GDM1 (cell line): ENCODE measurements at regions not wholly inside any gene's neighbourhood (a gene's known extent, or its start where the extent isn't known, plus 50 kb on each side); places are given as distances from the start of the nearest gene placed in this dataset.
A peak's percentile ranks its signal among the peaks of the same experiment; 100 is the strongest.

Source experiments
- DNase-seq: peaks from one replicate; lab custom pipeline; 2025; lab: John Stamatoyannopoulos, UW

GRCh38 chr16:85401917-85402766, 211.0 kb upstream of the GSE1 start:
- no peak for DNase-seq

GRCh38 chr16:85402910-85403692, 210.0 kb upstream of the GSE1 start:
- no peak for DNase-seq

GRCh38 chr16:85403693-85404092, 209.4 kb upstream of the GSE1 start:
- no peak for DNase-seq

GRCh38 chr16:85412911-85413520, 200.1 kb upstream of the GSE1 start:
- DNase-seq = no peak

DNA sequence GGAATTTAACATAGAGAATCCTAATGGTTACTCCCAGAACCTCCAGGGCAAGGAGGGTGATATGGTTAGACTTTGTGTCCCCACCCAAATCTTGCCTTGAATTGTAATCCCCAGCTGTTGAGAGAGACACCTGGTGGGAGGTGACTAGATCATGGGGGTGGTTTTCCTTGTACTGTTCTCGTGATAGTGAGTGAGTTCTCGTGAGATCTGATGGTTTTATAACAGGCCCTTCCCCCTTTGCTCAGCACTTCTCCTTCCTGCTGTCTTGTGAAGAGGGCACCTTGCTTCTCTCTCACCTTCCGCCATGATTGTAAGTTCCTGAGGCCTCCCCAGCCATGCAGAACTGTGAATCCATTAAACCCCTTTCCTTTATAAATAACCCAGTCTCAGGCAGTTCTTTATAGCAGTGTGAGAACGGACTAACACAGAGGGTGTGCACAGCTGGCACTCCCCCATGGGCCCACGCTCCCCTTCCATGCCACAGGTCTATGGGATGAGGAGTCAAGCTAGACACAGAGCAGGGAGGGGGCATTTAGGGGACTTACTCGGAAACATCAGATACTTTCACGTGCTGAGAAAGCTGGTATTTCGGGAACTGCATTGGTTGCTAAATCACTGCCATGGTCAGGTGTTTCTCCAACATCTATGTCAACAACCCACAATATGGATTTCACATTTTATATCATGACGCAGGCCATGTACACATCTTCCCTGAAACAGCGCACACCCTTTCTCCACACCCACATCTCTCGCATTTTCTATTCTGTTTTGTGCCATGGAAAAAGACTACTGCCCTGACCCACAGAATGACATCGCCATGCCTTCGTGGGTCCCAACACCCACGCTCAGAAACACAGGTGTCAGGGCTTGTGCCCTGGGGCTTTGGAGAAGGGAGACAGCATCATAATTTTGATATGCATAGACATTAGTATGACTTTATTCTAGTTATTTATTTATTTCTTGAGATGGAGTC, 199.1 kb upstream of the GSE1 start:
- no peak for DNase-seq

DNA sequence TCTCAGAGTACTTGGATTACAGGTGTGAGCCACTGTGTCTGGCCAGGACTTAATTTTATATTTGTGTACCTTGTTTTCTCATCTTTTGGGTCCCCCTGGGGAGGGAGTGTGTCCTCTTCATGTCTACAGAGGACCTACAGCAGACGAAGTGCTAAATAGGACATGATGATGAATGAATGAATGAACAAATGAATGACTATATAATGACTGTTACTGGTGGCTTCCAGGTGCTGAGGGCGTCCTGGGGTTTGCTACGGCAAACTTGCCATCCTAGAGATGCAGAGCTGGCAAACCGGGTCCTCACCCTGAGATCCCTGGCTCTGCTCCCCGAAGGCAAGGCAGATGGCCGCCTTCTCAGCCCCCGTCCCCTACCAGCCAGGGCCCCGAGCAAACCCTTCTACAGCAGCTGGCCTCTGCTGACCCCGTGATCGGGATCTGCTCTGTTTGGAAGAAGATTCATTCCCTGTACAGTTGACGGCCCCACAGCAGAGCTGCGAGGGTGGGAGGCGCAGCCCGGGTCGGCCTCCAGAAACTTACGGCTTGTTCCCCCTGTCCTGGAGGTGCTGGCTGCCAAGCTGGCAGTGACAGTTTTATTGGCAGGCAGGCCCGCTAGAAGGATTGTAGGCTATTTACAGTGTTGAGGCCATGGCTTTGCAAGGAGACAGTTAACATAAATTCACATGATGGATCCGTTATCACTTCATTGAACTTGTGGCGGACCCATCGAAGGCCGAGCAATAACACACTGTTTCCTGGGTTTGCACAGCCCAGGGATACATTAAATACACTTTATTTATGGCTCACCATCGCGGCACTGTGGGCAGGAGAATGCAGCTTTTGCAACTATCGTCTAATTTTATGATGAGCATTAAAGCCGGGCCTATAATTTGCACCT, 197.7 kb upstream of the GSE1 start:
- no peak for DNase-seq

DNA sequence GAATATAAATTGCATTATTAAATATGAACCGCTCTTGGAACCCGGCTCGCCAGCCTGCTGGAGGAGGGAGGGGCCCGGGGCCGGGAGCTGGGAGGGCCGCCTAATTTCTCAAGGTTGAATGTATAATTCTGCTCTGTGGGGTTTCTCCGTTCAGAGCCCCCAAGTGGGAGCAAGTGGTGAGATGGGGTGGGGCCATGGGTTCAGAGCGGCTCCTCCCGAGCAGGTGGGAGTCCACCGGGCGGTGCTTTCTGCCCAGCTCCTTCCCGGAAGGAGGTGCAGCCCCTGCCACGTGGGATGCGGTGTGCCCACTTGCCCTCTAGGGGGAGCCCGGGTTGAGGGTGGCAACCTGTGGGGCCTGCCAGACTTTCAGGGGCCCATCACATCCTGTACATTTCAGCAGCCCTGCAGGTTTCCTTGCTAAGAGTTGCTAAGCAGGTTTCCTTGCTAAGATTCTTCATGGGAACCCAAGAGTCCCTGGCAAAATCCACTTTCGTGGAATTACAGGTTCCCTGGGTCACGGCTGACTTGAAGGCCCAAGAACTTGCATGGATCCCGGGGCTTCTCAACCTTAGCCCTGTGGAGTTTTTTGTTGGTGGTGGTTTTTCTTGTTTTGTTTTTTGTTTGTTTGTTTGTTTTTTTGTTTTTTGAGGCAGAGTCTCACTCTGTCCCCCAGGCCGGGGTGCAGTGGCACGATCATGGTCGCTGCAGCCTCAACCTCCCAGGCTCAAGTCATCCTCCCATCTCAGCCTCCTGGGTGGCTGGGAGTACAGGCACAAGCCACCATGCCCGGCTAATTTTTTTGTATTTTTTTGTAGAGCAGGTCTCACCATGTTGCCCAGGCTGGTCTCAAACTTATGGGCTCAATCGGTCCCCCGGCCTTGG, 196.7 kb upstream of the GSE1 start:
- peak; percentile 55 for DNase-seq

DNA sequence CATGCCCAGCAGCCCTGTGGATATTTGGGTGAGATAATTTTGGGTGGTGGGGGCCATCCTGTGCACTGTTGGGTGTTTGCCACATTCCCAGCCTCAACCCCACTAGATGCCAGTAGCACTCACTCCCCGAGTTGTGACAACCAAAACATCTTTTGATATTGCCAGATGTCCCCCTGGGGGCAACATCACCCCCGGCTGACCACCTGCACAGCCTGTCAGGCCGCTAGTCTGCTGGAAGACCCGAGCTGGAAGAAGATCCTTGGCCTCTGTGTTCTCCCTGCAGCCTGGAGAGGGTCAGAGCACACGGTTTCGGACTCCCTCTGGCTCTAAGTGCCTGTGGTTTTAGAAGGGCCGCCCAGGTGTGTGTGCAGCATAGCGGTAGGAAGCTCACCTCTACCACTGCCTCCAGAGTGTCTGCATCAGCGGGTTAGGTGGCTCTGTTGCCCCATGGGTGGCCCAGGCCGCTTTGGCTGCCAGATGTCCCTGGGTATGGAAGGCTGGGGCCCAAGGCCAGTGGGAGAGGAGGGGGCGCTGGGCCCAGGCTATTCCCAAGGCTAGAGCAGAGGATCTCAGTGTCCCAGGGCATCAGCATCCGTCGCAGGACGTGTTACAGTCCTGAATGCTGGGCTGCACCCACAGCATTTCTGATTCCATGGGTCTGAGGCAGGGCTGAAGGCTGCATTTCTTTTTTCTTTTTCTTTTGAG, 195.8 kb upstream of the GSE1 start:
- DNase-seq = no peak

DNA sequence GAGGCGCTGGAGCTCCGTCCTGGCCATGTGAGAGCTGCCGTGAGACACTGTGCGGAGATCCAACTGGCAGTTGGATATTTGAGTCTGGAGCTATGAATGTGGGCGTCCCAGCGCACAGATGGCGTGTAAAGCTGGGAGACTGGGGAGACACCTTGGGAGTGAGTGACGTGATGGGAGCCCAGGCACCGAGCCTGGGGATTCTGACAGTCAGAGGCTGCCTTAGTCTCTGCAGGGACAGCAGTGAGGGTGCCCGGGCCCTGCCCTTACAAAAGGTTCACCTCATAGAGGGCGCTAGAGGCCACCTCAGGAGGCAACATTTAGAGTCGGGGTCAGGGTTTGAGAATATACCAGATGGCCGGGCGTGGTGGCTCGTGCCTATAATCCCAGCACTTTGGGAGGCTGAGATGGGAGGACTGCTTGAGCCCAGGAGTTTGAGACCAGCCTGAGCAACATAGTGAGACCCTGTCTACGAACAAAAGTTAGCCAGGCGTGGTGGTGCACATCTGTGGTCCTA, 194.1 kb upstream of the GSE1 start:
- DNase-seq = no peak

DNA sequence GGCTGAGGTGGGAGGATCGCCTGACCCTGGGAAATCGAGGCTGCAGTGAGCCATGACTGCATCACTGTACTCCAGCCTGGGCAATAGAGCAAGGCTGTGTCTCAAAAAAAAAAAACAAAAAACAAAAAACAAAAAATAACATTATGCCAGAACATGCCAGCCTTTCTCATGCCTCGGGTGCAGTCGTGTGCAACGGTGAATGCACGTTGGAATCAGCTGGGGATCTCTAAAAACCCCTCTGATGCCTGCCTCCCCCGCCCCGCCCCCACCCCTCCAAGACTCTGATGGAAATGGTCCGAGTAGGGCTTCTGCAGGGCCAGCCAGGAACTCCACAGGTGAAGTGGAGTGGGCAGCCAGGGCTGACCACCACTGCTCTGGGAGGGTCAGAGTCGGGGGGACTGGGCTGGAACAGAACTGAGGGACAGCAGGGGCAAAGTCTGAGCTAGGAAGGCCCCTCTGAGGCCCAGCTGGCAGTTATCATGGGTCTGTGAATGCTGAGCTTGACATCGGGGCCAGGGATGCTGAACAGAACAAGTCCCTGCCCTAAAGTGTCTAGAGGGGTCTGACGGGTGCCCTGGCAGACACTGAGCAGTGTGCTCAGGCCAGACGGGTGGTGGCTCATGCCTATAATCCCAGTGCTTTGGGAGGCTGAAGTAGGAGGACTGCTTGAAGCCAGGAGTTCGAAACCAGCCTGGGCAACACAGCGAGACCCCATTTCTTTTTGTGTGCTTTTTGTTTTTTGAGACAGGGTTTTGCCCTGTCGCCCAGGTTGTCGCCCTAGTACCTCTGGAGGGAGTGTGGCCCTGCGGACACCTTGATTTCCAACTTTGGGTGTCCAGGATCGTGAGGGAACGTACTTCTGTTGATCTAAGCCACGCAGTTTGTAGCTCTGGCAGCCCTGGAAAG, 193.4 kb upstream of the GSE1 start:
- no peak for DNase-seq

DNA sequence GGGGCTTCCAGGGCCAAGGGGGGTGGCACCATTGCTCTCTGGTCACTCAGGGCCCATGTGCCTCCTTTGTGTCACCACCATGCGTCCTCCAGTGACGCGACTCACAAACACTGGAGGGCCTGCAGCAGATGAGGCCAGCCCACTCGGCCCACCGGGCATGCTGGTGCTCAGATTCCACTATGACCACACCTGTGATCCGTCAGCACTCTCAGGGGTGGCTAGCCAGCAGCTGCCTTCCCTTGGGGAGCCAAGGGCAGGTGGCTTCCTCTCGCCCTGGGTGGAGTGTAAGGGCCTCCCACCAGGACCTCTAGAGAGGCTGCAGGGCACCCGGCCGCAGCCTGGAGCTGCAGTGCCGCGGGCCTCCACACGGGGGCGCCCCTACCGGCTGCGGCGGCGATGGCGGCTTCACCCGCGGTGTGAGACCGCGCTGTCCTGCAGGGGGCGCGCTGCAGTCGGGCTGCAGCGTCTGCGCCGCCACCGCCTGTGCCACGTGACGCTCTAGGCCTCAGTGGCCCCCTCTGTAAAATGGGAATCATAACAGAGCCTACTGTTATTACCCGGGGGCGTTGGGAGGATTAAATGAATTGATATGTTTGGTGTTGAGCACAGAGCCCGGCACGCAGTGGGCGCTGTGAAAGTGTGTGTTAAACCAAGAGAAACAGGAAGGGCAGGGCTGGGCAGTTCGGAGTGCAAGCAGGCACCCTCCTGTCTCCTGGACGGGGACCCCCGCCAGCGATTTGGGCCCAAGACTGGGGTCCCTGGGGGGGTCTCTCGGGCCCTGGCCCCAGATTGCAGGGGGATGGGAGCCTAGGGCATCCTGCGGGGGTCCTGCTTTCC, 192.4 kb upstream of the GSE1 start:
- DNase-seq = no peak

DNA sequence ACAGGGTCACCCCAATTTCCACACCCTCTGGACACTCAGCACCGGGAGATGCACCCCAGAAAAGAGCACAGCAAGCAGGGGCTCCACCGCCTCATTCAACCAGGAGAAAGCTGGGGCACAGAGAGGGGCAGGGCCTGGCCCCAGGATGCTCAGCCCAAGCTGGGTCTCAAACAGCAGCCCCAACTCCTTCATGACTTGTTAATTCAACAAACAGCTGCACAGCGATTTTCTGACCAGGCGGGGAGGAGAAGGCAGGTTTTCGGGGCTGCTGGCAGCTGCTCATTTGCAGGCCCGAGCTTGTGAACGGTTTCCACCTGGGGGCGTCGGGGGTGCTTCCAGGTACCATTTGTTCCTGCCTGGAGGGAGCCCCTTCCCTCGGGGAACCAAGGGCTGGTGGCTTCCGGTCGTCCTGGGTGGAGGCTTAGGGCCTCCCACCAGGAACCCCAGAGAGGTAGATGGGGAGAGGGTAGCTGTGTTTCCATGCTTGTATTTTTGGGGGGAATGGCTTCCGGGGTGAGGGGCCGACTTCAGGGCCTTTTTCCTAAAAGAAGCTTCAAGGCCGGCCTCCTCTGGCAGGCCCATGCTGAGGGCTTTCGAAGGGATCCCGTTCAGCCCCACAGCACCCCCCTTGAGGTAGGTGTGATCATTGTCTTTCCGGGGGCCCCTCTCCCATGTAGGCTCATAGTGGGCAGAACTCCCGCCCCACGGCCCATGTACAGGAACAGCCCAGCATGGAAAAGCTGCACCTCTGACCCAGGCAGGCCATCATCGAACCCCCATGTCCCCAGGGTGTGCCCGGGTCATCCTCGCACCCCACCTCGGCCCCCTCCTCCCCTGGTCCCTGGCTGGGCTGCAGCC, 191.6 kb upstream of the GSE1 start:
- DNase-seq = no peak

DNA sequence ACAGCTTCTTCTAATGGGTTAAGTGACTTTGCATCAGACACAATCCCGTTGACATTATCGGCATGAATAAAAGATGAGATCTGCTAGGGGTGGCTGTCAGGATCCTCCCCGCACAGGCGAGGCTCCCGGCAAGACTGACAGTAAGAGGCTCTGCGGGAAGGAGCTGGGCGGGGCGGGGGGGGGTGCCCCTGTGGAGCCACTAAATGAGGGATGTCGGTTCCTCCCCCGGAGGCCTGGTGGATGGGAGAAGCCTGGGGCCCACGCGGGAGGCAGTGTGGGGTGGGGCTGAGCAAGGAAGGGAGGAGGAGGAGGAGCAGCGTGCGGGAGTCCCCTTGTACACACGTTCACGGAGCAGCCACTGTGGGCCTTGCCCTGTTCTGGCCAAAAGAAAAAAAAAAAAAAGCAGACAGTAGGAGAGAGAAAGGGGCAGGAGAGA, 190.9 kb upstream of the GSE1 start:
- no peak for DNase-seq

DNA sequence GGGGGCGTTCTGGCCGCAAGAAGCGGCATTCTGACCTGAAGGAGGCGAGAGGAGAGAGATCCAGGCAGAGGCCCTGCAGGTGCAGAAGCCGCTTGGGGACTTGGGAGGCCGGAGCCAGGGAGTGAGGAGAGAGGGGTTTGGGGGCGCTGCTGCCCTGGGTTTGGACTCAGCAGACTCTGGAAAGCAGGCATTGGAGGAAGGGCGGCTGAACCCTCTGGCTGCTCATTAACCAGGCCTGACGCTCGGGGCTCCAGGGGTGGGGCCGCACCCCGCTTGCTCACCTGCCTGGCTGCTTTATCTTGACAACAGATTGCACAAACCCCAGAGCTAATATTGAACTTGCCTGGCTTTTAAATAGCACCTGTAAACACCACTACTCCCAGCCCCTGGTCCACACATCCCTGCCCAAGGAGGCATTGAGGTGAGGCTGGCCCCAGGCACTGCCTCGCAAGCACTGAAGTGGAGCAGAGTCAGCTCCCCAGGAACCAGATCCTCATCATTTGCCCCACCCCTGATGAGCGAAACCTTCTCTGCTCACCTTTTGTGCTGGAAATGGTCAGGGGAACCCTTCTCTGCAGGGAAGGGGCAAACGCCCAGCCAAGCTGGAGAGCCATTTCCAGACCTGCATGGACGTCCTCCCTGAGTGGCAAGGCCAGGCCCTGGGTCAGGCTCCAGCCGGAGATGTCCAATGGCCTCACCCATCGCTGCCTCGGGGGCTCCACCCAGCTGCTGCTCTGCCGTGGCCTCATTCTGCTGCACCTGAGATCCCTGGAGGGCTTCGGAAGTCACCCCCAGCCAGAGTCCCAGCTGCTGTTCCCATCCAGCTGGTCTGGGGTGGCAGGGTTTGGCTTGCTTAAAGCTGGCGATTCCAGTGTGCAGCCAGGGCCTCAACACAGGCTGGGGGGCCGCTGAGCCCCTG, 190.2 kb upstream of the GSE1 start:
- no peak for DNase-seq

GRCh38 chr16:85423631-85424030, 189.5 kb upstream of the GSE1 start:
- no peak for DNase-seq
